ENCODE measurements at regions not wholly inside any gene's neighbourhood (a gene's known extent, or its start where the extent isn't known, plus 50 kb on each side); places are given as distances from the start of the nearest gene placed in this dataset.
A peak's percentile ranks its signal among the peaks of the same experiment; 100 is the strongest.

- TF ChIP-seq FOS (IDR thresholded peaks at IDR 0.05; ENCODE audit: extremely low read depth, insufficient read length) (no peak), CTCF (IDR thresholded peaks at IDR 0.05 in 2 of 3, conservative IDR thresholded peaks at IDR 0.05 in 1 of 3; ENCODE audit: insufficient read depth in 2 of 3, low read depth in 1 of 3, low read length in 3 of 3) (peak; percentile 69 to 87 (median 86)), PCBP1 (IDR thresholded peaks at IDR 0.05; ENCODE audit: low read depth, low read length, poor library complexity, severe bottlenecking) (no peak), BHLHE40 (IDR thresholded peaks at IDR 0.05; ENCODE audit: low read length) (no peak), POLR2A (conservative IDR thresholded peaks at IDR 0.05) (no peak), SIN3A (IDR thresholded peaks at IDR 0.05; ENCODE audit: borderline replicate concordance in 2 of 2, control insufficient read depth in 1 of 2, low read depth in 2 of 2, low read length in 2 of 2) (no peak), SMAD4 (CRISPR knock-in tag; conservative IDR thresholded peaks at IDR 0.05) (no peak), CEBPB (tag; IDR thresholded peaks at IDR 0.05) (no peak), HDGF (IDR thresholded peaks at IDR 0.05) (no peak), ZC3H11A (IDR thresholded peaks at IDR 0.05; ENCODE audit: low read depth, low read length) (no peak)
- TF ChIP-seq, protein P1, sequence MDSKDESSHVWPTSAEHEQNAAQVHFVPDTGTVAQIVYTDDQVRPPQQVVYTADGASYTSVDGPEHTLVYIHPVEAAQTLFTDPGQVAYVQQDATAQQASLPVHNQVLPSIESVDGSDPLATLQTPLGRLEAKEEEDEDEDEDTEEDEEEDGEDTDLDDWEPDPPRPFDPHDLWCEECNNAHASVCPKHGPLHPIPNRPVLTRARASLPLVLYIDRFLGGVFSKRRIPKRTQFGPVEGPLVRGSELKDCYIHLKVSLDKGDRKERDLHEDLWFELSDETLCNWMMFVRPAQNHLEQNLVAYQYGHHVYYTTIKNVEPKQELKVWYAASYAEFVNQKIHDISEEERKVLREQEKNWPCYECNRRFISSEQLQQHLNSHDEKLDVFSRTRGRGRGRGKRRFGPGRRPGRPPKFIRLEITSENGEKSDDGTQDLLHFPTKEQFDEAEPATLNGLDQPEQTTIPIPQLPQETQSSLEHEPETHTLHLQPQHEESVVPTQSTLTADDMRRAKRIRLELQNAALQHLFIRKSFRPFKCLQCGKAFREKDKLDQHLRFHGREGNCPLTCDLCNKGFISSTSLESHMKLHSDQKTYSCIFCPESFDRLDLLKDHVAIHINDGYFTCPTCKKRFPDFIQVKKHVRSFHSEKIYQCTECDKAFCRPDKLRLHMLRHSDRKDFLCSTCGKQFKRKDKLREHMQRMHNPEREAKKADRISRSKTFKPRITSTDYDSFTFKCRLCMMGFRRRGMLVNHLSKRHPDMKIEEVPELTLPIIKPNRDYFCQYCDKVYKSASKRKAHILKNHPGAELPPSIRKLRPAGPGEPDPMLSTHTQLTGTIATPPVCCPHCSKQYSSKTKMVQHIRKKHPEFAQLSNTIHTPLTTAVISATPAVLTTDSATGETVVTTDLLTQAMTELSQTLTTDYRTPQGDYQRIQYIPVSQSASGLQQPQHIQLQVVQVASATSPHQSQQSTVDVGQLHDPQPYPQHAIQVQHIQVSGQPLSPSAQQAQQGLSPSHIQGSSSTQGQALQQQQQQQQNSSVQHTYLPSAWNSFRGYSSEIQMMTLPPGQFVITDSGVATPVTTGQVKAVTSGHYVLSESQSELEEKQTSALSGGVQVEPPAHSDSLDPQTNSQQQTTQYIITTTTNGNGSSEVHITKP (IDR thresholded peaks at IDR 0.05; ENCODE audit: partially characterized antibody) = no peak
These were observed 117.5 kb downstream of the EDEM1 start for GRCh38 chr3:5304789-5305683.
